ENCODE measurements at regions not wholly inside any gene's neighbourhood (a gene's known extent, or its start where the extent isn't known, plus 50 kb on each side); places are given as distances from the start of the nearest gene placed in this dataset.

DNA sequence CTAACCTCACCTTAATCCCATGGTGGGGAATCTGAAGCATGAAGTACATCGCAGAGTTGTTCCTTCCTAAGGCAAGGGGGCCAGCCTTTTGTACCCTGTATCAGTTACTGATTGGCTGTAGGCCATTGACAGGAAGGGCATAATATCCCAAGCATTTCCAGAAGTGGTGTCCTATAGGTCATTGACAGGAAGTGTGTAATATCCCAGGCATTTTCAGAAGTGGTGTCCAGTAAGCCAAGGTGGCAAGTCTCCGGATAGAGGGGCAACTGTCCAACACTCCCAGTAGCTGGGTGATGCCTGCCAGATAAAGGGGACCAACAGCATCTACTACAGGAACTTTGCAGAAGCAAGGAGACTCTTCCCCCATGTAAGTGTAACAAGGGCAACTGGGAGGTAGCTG, 52.1 kb upstream of the MYRIP start:
- no peak overlapping the region for H3K4me2 ChIP-seq (ENCODE audit: low read length)
- H2AK5ac ChIP-seq (ENCODE audit: low read length): no peak overlapping the region
- no peak overlapping the region for H4K5ac ChIP-seq (ENCODE audit: low read length)
- H3K4me1 ChIP-seq (ENCODE audit: control insufficient read depth, low read depth, low read length): peaks cover 5% of the 10 kb centered on the region
- no peak overlapping the region for H3K4ac ChIP-seq (ENCODE audit: low read depth, low read length)
- no CpG with 5 or more reads among the region's 2 CpGs for WGBS (ENCODE audit: extremely low coverage, insufficient coverage, low lambda C conversion rate)
- no peak overlapping the region for H2BK5ac ChIP-seq (ENCODE audit: low read length)
- H2BK15ac ChIP-seq (replicated peaks; ENCODE audit: low read depth): no peak overlapping the region
- H3K27ac ChIP-seq (ENCODE audit: low read depth, low read length): no peak overlapping the region
- no peak for DNase-seq
- H3K36me3 ChIP-seq (ENCODE audit: control insufficient read depth, insufficient read depth, low read length): no peaks in the 10 kb centered on the region
- no peaks in the 10 kb centered on the region for H3K79me1 ChIP-seq (ENCODE audit: low read length)
- no peak overlapping the region for H4K8ac ChIP-seq (ENCODE audit: low read depth, low read length)
- no peak overlapping the region for H3K56ac ChIP-seq (ENCODE audit: low read length)
- no peak overlapping the region for H3K4me3 ChIP-seq (ENCODE audit: low read length)
- no peak overlapping the region for H3K9ac ChIP-seq (ENCODE audit: low read length)
- no peak overlapping the region for H3K18ac ChIP-seq (ENCODE audit: low read length)
- no peak overlapping the region for H2BK120ac ChIP-seq (ENCODE audit: low read depth, low read length)
- H3K79me2 ChIP-seq (ENCODE audit: control insufficient read depth, insufficient read depth, low read length): no peaks in the 10 kb centered on the region
- H3K27me3 ChIP-seq (ENCODE audit: insufficient read depth, low read length, poor library complexity): no peaks in the 10 kb centered on the region
- H3K23ac ChIP-seq (ENCODE audit: low read length): no peak overlapping the region
